Activated T-cell treated with anti-CD3 and anti-CD28 coated beads for 1 hour (primary cell): ENCODE measurements at regions not wholly inside any gene's neighbourhood (a gene's known extent, or its start where the extent isn't known, plus 50 kb on each side); places are given as distances from the start of the nearest gene placed in this dataset.

ENCODE experiments used
- DNase-seq: peaks from one replicate; pipeline ENCODE4 v3.0.0-alpha.2; 2020; ENCODE audit warnings: low read depth

GRCh38 chr6:119602215-119603178, 252.9 kb upstream of the MAN1A1 start:
- DNase-seq: no peak

- DNase-seq: no peak
Measured at GRCh38 chr6:119598883-119599282, 249.3 kb upstream of the MAN1A1 start.

GRCh38 chr6:119594907-119595306, 245.3 kb upstream of the MAN1A1 start:
- DNase-seq: no peak

- DNase-seq: no peak
Measured at GRCh38 chr6:119591235-119591634, 241.7 kb upstream of the MAN1A1 start.

- no peak for DNase-seq
Measured at GRCh38 chr6:119590066-119590465, 240.5 kb upstream of the MAN1A1 start.

- no peak for DNase-seq
Measured at GRCh38 chr6:119587537-119587936, 238.0 kb upstream of the MAN1A1 start.

- no peak for DNase-seq
Measured at GRCh38 chr6:119586250-119586882, 236.8 kb upstream of the MAN1A1 start.

GRCh38 chr6:119584088-119584487, 234.5 kb upstream of the MAN1A1 start:
- DNase-seq: no peak

- no peak for DNase-seq
Measured at GRCh38 chr6:119581220-119581619, 231.7 kb upstream of the MAN1A1 start.

- no peak for DNase-seq
Measured at GRCh38 chr6:119575721-119576120, 226.2 kb upstream of the MAN1A1 start.

GRCh38 chr6:119568580-119568979, 219.0 kb upstream of the MAN1A1 start:
- DNase-seq: no peak

- no peak for DNase-seq
Measured at GRCh38 chr6:119566546-119567260, 217.1 kb upstream of the MAN1A1 start.

- no peak for DNase-seq
Measured at GRCh38 chr6:119565893-119566292, 216.3 kb upstream of the MAN1A1 start.

GRCh38 chr6:119562168-119562567, 212.6 kb upstream of the MAN1A1 start:
- DNase-seq: no peak

GRCh38 chr6:119559586-119559985, 210.0 kb upstream of the MAN1A1 start:
- DNase-seq: no peak

GRCh38 chr6:119557239-119557638, 207.7 kb upstream of the MAN1A1 start:
- DNase-seq: no peak

- DNase-seq: no peak
Measured at GRCh38 chr6:119552021-119552420, 202.5 kb upstream of the MAN1A1 start.

- DNase-seq: no peak
Measured at GRCh38 chr6:119547024-119547423, 197.5 kb upstream of the MAN1A1 start.

GRCh38 chr6:119545245-119545644, 195.7 kb upstream of the MAN1A1 start:
- no peak for DNase-seq

- no peak for DNase-seq
Measured at GRCh38 chr6:119544325-119545175, 195.0 kb upstream of the MAN1A1 start.

- DNase-seq: no peak
Measured at GRCh38 chr6:119543332-119543731, 193.8 kb upstream of the MAN1A1 start.

- no peak for DNase-seq
Measured at GRCh38 chr6:119542037-119542436, 192.5 kb upstream of the MAN1A1 start.
